DOHH2 (cell line): ENCODE measurements at regions not wholly inside any gene's neighbourhood (a gene's known extent, or its start where the extent isn't known, plus 50 kb on each side); places are given as distances from the start of the nearest gene placed in this dataset.

ENCODE experiments used
- H3F3A ChIP-seq: fragments of 200-600 bp; sonication (generic), shearing (Covaris generic); 2 replicates; pipeline ENCODE4 v1.6.0; 2016; ENCODE audit warnings: antibody characterized with exemption, mild to moderate bottlenecking; ENCODE audit not compliant: control insufficient read depth, insufficient read depth
- H3K27ac ChIP-seq: fragments of 200-600 bp; sonication (generic); 2 replicates; pipeline ENCODE4 v1.5.1; 2014; ENCODE audit warnings: low read depth, mild to moderate bottlenecking, low read length, moderate library complexity
- H3K27me3 ChIP-seq: fragments of 200-600 bp; sonication (generic); 2 replicates; pipeline ENCODE4 v1.6.1; 2014; ENCODE audit warnings: mild to moderate bottlenecking, low read length, mixed read lengths; ENCODE audit not compliant: control insufficient read depth
- H3K36me3 ChIP-seq: fragments of 200-600 bp; sonication (generic); 2 replicates; pipeline ENCODE4 v1.6.1; 2014; ENCODE audit warnings: mild to moderate bottlenecking, low read length, moderate library complexity, mixed read lengths; ENCODE audit not compliant: control insufficient read depth
- H3K4me1 ChIP-seq: fragments of 200-600 bp; sonication (generic); 2 replicates; pipeline ENCODE4 v1.6.1; 2014; ENCODE audit warnings: mild to moderate bottlenecking, low read length, mixed read lengths; ENCODE audit not compliant: control insufficient read depth
- H3K4me2 ChIP-seq: fragments of 200-600 bp; sonication (generic); 2 replicates; pipeline ENCODE4 v1.6.0; 2014; ENCODE audit warnings: mild to moderate bottlenecking, low read length, moderate library complexity
- H3K4me3 ChIP-seq: fragments of 200-600 bp; sonication (generic); 2 replicates; pipeline ENCODE4 v1.5.1; 2014; ENCODE audit warnings: mild to moderate bottlenecking, low read length, mixed read lengths
- H3K79me2 ChIP-seq: fragments of 200-600 bp; sonication (generic); 2 replicates; pipeline ENCODE4 v1.6.1; 2014; ENCODE audit warnings: mild to moderate bottlenecking, low read length, mixed read lengths; ENCODE audit not compliant: control insufficient read depth
- H3K9me2 ChIP-seq: fragments of 200-600 bp; sonication (generic); replicated peaks from 2 replicates; pipeline ENCODE4 v1.6.1; 2014; ENCODE audit warnings: mild to moderate bottlenecking, low read length, mixed read lengths; ENCODE audit not compliant: control insufficient read depth
- H3K9me3 ChIP-seq: fragments of 200-600 bp; sonication (generic); 2 replicates; pipeline ENCODE4 v1.6.1; 2014; ENCODE audit warnings: antibody characterized with exemption, low read length, mixed read lengths; ENCODE audit not compliant: control insufficient read depth, insufficient read depth
- H4K20me1 ChIP-seq: fragments of 200-600 bp; sonication (generic); 2 replicates; pipeline ENCODE4 v1.6.0; 2014; ENCODE audit warnings: low read depth, mild to moderate bottlenecking, antibody characterized with exemption, low read length, moderate library complexity; ENCODE audit not compliant: control insufficient read depth, insufficient read depth
- CTCF ChIP-seq: fragments of 200-600 bp; sonication (generic); IDR thresholded peaks from one replicate; pipeline ENCODE4 v1.5.1; 2014; ENCODE audit warnings: antibody characterized with exemption, mild to moderate bottlenecking, low read depth, low read length; ENCODE audit not compliant: poor library complexity, severe bottlenecking
- EZH2phosphoT487 ChIP-seq: fragments of 200-600 bp; sonication (generic); IDR thresholded peaks from 2 replicates; pipeline ENCODE4 v1.6.1; 2017; ENCODE audit warnings: borderline replicate concordance, mild to moderate bottlenecking, antibody characterized with exemption, low read length, moderate library complexity, mixed read lengths

GRCh38 chr1:163820766-163821165 lies 499.0 kb downstream of the NUF2 start:
- H3K9me3 ChIP-seq, result no peaks in the 10 kb centered on the region
- H3K4me3 ChIP-seq, result no peak overlapping the region
- no peaks in the 10 kb centered on the region for H3K4me1 ChIP-seq
- no peak overlapping the region for H3K27ac ChIP-seq
- TF ChIP-seq CTCF (peak; percentile 26), EZH2phosphoT487 (no peak)
- H3K79me2 ChIP-seq, result no peaks in the 10 kb centered on the region
- no peaks in the 10 kb centered on the region for H4K20me1 ChIP-seq
- H3K27me3 ChIP-seq, result no peaks in the 10 kb centered on the region
- no peaks in the 10 kb centered on the region for H3K36me3 ChIP-seq
- H3K9me2 ChIP-seq, result no peaks in the 10 kb centered on the region
- no peak overlapping the region for H3K4me2 ChIP-seq
- no peaks in the 10 kb centered on the region for H3F3A ChIP-seq

- H3K9me2 ChIP-seq, result no peaks in the 10 kb centered on the region
- no peaks in the 10 kb centered on the region for H3K4me1 ChIP-seq
- no peaks in the 10 kb centered on the region for H3F3A ChIP-seq
- H3K27me3 ChIP-seq, result no peaks in the 10 kb centered on the region
- no peak overlapping the region for H3K27ac ChIP-seq
- no peaks in the 10 kb centered on the region for H3K9me3 ChIP-seq
- no peak overlapping the region for H3K4me3 ChIP-seq
- no peak overlapping the region for H3K4me2 ChIP-seq
- H4K20me1 ChIP-seq, result no peaks in the 10 kb centered on the region
- TF ChIP-seq EZH2phosphoT487 (no peak), CTCF (no peak)
- H3K79me2 ChIP-seq, result no peaks in the 10 kb centered on the region
- H3K36me3 ChIP-seq, result no peaks in the 10 kb centered on the region
Observed at GRCh38 chr1:163821679-163822078, 499.9 kb downstream of the NUF2 start.

GRCh38 chr1:163823017-163823416 lies 501.3 kb downstream of the NUF2 start:
- Histone ChIP-seq H3K4me1 (no peaks in the 10 kb centered on the region), H3F3A (no peaks in the 10 kb centered on the region), H3K27me3 (no peaks in the 10 kb centered on the region), H3K4me3 (no peak overlapping the region), H3K4me2 (no peak overlapping the region), H4K20me1 (no peaks in the 10 kb centered on the region), H3K36me3 (no peaks in the 10 kb centered on the region), H3K9me3 (no peaks in the 10 kb centered on the region), H3K9me2 (no peaks in the 10 kb centered on the region), H3K79me2 (no peaks in the 10 kb centered on the region), H3K27ac (no peak overlapping the region)
- TF ChIP-seq EZH2phosphoT487, result no peak
- TF ChIP-seq CTCF, result no peak

- H3K4me1 ChIP-seq, result no peaks in the 10 kb centered on the region
Observed at GRCh38 chr1:163824006-163824405, 502.3 kb downstream of the NUF2 start.

More at GRCh38 chr1:163824006-163824405, 502.3 kb downstream of the NUF2 start:
- no peak for TF ChIP-seq EZH2phosphoT487
- TF ChIP-seq CTCF, result no peak
- Histone ChIP-seq H3K4me3 (no peak overlapping the region), H3F3A (no peaks in the 10 kb centered on the region), H3K4me2 (no peak overlapping the region), H4K20me1 (no peaks in the 10 kb centered on the region), H3K36me3 (no peaks in the 10 kb centered on the region), H3K27ac (no peak overlapping the region), H3K27me3 (no peaks in the 10 kb centered on the region), H3K9me3 (no peaks in the 10 kb centered on the region), H3K9me2 (no peaks in the 10 kb centered on the region), H3K79me2 (no peaks in the 10 kb centered on the region)
